ENCODE measurements at regions not wholly inside any gene's neighbourhood (a gene's known extent, or its start where the extent isn't known, plus 50 kb on each side); places are given as distances from the start of the nearest gene placed in this dataset.
"Not testable (repeated sequence)": the region's sequence is repeated elsewhere in the genome, so short reads cannot be mapped to it uniquely, and the experiment has no call there.

GRCh38 chr7:3157566-3158287 lies 114.1 kb upstream of the CARD11 start:
- 48 to 62% (median 59%) methylated on average over 12 to 20 of the region's 20 CpGs for WGBS, 4 donors
- Histone ChIP-seq H3K4me1 (no peaks in the 10 kb centered on the region), H3K27me3 (peaks cover 0 to 9% (median 0%) of the 10 kb centered on the region in 9 donors), H3K4me3 (no peak overlapping the region), H3K27ac (peak overlapping the region in 2 of 12 donors; percentile 18 to 19), H3K9me3 (no peaks in the 10 kb centered on the region), H3K36me3 (no peaks in the 10 kb centered on the region)
- intact Hi-C loops (cut with DNase I), result loop anchor here in 6 of 10 donors (5.0 to 10.0 kb wide), 4 partner anchors 290 to 485 kb away; no protein-coding TSS in a partner anchor
- ATAC-seq, result no peak
- DNase-seq, result no peak
- no peak for TF ChIP-seq POLR2A (IDR thresholded peaks at IDR 0.05)
- TF ChIP-seq, protein P1, sequence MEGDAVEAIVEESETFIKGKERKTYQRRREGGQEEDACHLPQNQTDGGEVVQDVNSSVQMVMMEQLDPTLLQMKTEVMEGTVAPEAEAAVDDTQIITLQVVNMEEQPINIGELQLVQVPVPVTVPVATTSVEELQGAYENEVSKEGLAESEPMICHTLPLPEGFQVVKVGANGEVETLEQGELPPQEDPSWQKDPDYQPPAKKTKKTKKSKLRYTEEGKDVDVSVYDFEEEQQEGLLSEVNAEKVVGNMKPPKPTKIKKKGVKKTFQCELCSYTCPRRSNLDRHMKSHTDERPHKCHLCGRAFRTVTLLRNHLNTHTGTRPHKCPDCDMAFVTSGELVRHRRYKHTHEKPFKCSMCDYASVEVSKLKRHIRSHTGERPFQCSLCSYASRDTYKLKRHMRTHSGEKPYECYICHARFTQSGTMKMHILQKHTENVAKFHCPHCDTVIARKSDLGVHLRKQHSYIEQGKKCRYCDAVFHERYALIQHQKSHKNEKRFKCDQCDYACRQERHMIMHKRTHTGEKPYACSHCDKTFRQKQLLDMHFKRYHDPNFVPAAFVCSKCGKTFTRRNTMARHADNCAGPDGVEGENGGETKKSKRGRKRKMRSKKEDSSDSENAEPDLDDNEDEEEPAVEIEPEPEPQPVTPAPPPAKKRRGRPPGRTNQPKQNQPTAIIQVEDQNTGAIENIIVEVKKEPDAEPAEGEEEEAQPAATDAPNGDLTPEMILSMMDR (IDR thresholded peaks at IDR 0.05), result no peak

DNA sequence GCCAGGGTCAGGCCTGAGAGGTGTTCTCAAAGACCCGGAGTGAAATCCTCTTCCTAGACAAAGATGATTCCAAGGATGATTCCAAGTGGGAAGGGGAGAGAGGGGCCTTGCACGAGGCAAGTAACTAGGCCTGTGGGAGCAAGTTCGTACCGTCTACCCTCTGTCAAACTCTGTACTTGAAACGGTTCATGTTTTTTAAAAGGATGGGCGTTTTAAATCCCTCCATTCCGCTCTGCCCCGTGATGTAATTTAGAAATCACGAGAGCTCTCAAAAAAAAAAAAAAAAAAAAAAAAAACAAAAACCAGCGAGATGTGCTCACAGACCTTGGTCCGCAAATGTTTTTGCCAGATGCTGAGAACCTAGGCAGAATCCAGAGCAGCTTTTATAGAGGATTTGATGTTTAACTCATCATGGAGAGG lies 114.7 kb upstream of the CARD11 start:
- TF ChIP-seq, protein P1 (IDR thresholded peaks at IDR 0.05), result no peak
- no peak for TF ChIP-seq POLR2A (IDR thresholded peaks at IDR 0.05)
- DNase-seq (no peak), ATAC-seq (peak in 2 of 4 donors; percentile 23 to 32)
- peak overlapping the region in 2 of 12 donors; percentile 18 to 19 for H3K27ac ChIP-seq
- no peaks in the 10 kb centered on the region for H3K36me3 ChIP-seq
- H3K27me3 ChIP-seq, result peaks cover 0 to 9% (median 0%) of the 10 kb centered on the region in 9 donors
- no peaks in the 10 kb centered on the region for H3K4me1 ChIP-seq
- H3K4me3 ChIP-seq, result no peak overlapping the region
- no peaks in the 10 kb centered on the region for H3K9me3 ChIP-seq
- WGBS, 4 donors, result 61 to 75% (median 65%) methylated on average over 11 of the region's 11 CpGs
- intact Hi-C loops (cut with DNase I), result loop anchor here in 6 of 10 donors (5.0 to 10.0 kb wide), 4 partner anchors 291 to 486 kb away; no protein-coding TSS in a partner anchor

- Histone ChIP-seq H3K4me1 (peaks cover 0 to under 1% (median 0%) of the 10 kb centered on the region in 12 donors), H3K27me3 (peaks cover 0 to 8% (median 0%) of the 10 kb centered on the region in 9 donors), H3K9me3 (no peaks in the 10 kb centered on the region), H3K36me3 (no peaks in the 10 kb centered on the region), H3K4me3 (no peak overlapping the region), H3K27ac (no peak overlapping the region)
- WGBS, 4 donors, result 70 to 87% (median 79%) methylated on average over 4 of the region's 4 CpGs
- TF ChIP-seq, protein P1 (IDR thresholded peaks at IDR 0.05), result no peak
- no peak for TF ChIP-seq POLR2A (IDR thresholded peaks at IDR 0.05)
- DNase-seq (no peak), ATAC-seq (no peak)
- intact Hi-C loops (cut with DNase I), result loop anchor here in 6 of 10 donors (5.0 to 10.0 kb wide), 4 partner anchors 292 to 487 kb away; no protein-coding TSS in a partner anchor
Observed at GRCh38 chr7:3159039-3159438, 115.4 kb upstream of the CARD11 start.

DNA sequence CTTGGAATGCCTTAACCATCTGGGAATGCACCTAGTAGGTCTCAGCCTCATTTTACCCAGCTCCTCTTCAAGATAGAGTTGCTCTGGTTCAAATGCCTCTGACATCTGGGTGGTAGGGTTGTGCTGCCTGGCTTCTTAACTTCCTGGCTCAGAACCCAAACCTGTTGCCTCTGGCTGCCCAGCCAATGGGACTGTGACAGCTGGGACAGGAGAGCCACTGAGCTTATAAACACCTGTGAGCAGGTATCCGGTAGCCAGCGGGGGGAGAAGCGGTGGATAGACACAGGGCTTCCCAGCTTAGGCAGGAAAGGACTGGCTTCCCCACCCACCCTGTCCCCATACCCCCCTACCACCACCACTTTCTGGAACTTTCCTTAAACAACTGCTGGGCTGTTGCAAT lies 115.8 kb upstream of the CARD11 start:
- Histone ChIP-seq H3K4me1 (peaks cover 0 to 5% (median 0%) of the 10 kb centered on the region in 12 donors), H3K9me3 (no peaks in the 10 kb centered on the region), H3K27ac (no peak overlapping the region), H3K4me3 (no peak overlapping the region), H3K36me3 (no peaks in the 10 kb centered on the region), H3K27me3 (peaks cover 0 to 5% (median 0%) of the 10 kb centered on the region in 9 donors)
- WGBS, 4 donors, result 72 to 96% (median 86%) methylated on average over 3 of the region's 3 CpGs
- no peak for DNase-seq
- ATAC-seq, result no peak
- TF ChIP-seq, protein P1 (IDR thresholded peaks at IDR 0.05), result no peak
- TF ChIP-seq POLR2A (IDR thresholded peaks at IDR 0.05), result no peak
- intact Hi-C loops (cut with DNase I), result loop anchor here in 6 of 10 donors (5.0 to 10.0 kb wide), 4 partner anchors 292 to 487 kb away; no protein-coding TSS in a partner anchor

DNA sequence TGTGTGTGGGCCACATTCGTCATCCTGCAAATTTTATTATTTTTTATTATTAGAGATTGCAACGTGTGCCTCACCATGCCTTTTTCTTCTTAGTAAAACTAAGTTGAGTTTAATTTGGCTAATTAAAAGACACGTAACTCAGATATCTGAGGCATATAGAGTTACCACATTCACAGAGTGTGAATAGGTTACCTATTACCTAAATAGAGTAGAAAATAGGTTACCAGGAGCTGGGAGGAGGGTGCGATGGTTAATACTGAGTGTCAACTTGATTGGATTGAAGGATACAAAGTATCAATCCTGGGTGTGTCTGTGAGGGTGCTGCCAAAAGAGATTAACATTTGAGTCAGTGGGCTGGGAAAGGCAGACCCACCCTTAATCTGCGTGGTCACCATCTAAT lies 116.3 kb upstream of the CARD11 start:
- H3K4me3 ChIP-seq, DNase-seq, H3K4me1 ChIP-seq, H3K9me3 ChIP-seq, ATAC-seq, H3K27me3 ChIP-seq, H3K36me3 ChIP-seq, H3K27ac ChIP-seq: not testable (repeated sequence)
- WGBS, 4 donors, result 80 to 94% (median 83%) methylated on average over 5 of the region's 5 CpGs
- intact Hi-C loops (cut with DNase I), result loop anchor here in 6 of 10 donors (5.0 to 10.0 kb wide), 4 partner anchors 293 to 488 kb away; no protein-coding TSS in a partner anchor
